GM23338 (cell line): ENCODE measurements at regions not wholly inside any gene's neighbourhood (a gene's known extent, or its start where the extent isn't known, plus 50 kb on each side); places are given as distances from the start of the nearest gene placed in this dataset.

ENCODE experiments used
- ATAC-seq: fragments of 200-7000 bp; cut with Tn5 transposase; 3 replicates; pipeline ENCODE4 v1.9.1; 2020
- DNase-seq: peaks from one replicate; pipeline ENCODE4 v3.0.0-alpha.2; 2015; ENCODE audit warnings: low spot score
- H2AFZ ChIP-seq: fragments of 200-600 bp; sonication (generic); 2 replicates; pipeline ENCODE4 v1.8.0; 2016; ENCODE audit warnings: antibody characterized with exemption, mild to moderate bottlenecking, moderate library complexity
- H3F3A ChIP-seq: fragments of 200-600 bp; sonication (generic); replicated peaks from 2 replicates; pipeline ENCODE4 v1.8.0; 2017; ENCODE audit warnings: antibody characterized with exemption, mixed run types, low read depth
- H3K27ac ChIP-seq: fragments of 200-600 bp; sonication (generic); 2 replicates; pipeline ENCODE4 v1.6.1; 2016; ENCODE audit warnings: low read depth
- H3K27me3 ChIP-seq: fragments of 200-600 bp; sonication (generic); 2 replicates; pipeline ENCODE4 v1.8.0; 2016; ENCODE audit warnings: mild to moderate bottlenecking, mixed run types, moderate library complexity; ENCODE audit not compliant: insufficient read depth
- H3K36me3 ChIP-seq: fragments of 200-600 bp; sonication (generic); 2 replicates; pipeline ENCODE4 v1.8.0; 2016; ENCODE audit warnings: mild to moderate bottlenecking; ENCODE audit not compliant: insufficient read depth
- H3K4me1 ChIP-seq: fragments of 200-600 bp; sonication (generic); 2 replicates; pipeline ENCODE4 v1.8.0; 2016; ENCODE audit warnings: mild to moderate bottlenecking, moderate library complexity; ENCODE audit not compliant: insufficient read depth
- H3K4me2 ChIP-seq: fragments of 200-600 bp; sonication (generic); 2 replicates; pipeline ENCODE4 v1.7.1; 2017; ENCODE audit warnings: mixed run types
- H3K4me3 ChIP-seq: fragments of 200-600 bp; sonication (generic); 2 replicates; pipeline ENCODE4 v1.6.1; 2016; ENCODE audit warnings: mixed run types
- H3K79me2 ChIP-seq: fragments of 200-600 bp; sonication (generic); replicated peaks from 2 replicates; pipeline ENCODE4 v1.8.0; 2017; ENCODE audit warnings: mild to moderate bottlenecking; ENCODE audit not compliant: insufficient read depth
- H3K9me2 ChIP-seq: fragments of 200-600 bp; sonication (generic); 2 replicates; pipeline ENCODE4 v1.8.0; 2017; ENCODE audit not compliant: insufficient read depth
- H4K20me1 ChIP-seq: fragments of 200-600 bp; sonication (generic); replicated peaks from 2 replicates; pipeline ENCODE4 v1.8.0; 2017; ENCODE audit warnings: mild to moderate bottlenecking; ENCODE audit not compliant: insufficient read depth
- H3K27ac Mint-ChIP-seq: 2 replicates; pipeline ENCODE4 v1.8.0; 2020; ENCODE audit warnings: inconsistent platforms, mild to moderate bottlenecking, moderate library complexity, mixed read lengths
- H3K27me3 Mint-ChIP-seq: 3 replicates; pipeline ENCODE4 v1.8.0; 2022; ENCODE audit warnings: low read depth, mild to moderate bottlenecking, moderate library complexity, mixed read lengths, inconsistent platforms; ENCODE audit not compliant: insufficient read depth, poor library complexity
- H3K36me3 Mint-ChIP-seq: 3 replicates; pipeline ENCODE4 v1.8.0; 2021; ENCODE audit warnings: low read depth, mild to moderate bottlenecking, inconsistent platforms, moderate library complexity, mixed read lengths
- H3K4me1 Mint-ChIP-seq: 3 replicates; pipeline ENCODE4 v1.8.0; 2020; ENCODE audit warnings: mild to moderate bottlenecking, inconsistent platforms, mixed read lengths
- H3K4me3 Mint-ChIP-seq: 3 replicates; pipeline ENCODE4 v1.8.0; 2021; ENCODE audit warnings: moderate library complexity, mild to moderate bottlenecking, inconsistent platforms, mixed read lengths
- H3K9me3 Mint-ChIP-seq: 3 replicates; pipeline ENCODE4 v1.8.0; 2020; ENCODE audit warnings: moderate library complexity, mild to moderate bottlenecking, inconsistent platforms, mixed read lengths
- CREB1 ChIP-seq: fragments of 250-450 bp; sonication (Bioruptor Pico); IDR thresholded peaks from 2 replicates; pipeline ENCODE4 v1.5.0; 2020; ENCODE audit warnings: low read depth, mild to moderate bottlenecking, moderate library complexity
- CTCF ChIP-seq, 2 experiments: fragments of 200-600 bp in 1 of 2; sonication (generic) in 1 of 2; conservative IDR thresholded peaks; 2 replicates each; pipeline versions ENCODE4 v1.5.1 to v1.6.1; 2016 to 2017; ENCODE audit warnings: antibody characterized with exemption in 2 of 2, low read depth in 2 of 2, mild to moderate bottlenecking in 2 of 2, moderate library complexity in 1 of 2
- ETS1 ChIP-seq: IDR thresholded peaks from 2 replicates; pipeline ENCODE4 v1.6.1; 2016; ENCODE audit warnings: antibody characterized with exemption
- EZH2 ChIP-seq: fragments of 200-600 bp; sonication (generic); IDR thresholded peaks from one replicate; pipeline ENCODE4 v1.8.0; 2017; ENCODE audit warnings: antibody characterized with exemption, mild to moderate bottlenecking, low read depth; ENCODE audit not compliant: unreplicated experiment
- EZH2phosphoT487 ChIP-seq: fragments of 200-600 bp; sonication (generic); IDR thresholded peaks from one replicate; pipeline ENCODE4 v1.8.1; 2018; ENCODE audit warnings: antibody characterized with exemption; ENCODE audit not compliant: unreplicated experiment
- JUNB ChIP-seq: IDR thresholded peaks from one replicate; pipeline ENCODE4 v1.6.1; 2016; ENCODE audit warnings: antibody characterized with exemption; ENCODE audit not compliant: unreplicated experiment
- NANOG ChIP-seq: IDR thresholded peaks from 2 replicates; pipeline ENCODE4 v1.6.1; 2016; ENCODE audit warnings: antibody characterized with exemption, borderline replicate concordance
- POLR2AphosphoS5 ChIP-seq: IDR thresholded peaks from 2 replicates; pipeline ENCODE4 v1.6.1; 2016; ENCODE audit warnings: antibody characterized with exemption, low read depth
- REST ChIP-seq: IDR thresholded peaks from one replicate; pipeline ENCODE4 v1.6.1; 2018; ENCODE audit warnings: antibody characterized with exemption; ENCODE audit not compliant: unreplicated experiment
- STAT1 ChIP-seq: IDR thresholded peaks from one replicate; pipeline ENCODE4 v1.6.1; 2016; ENCODE audit warnings: antibody characterized with exemption; ENCODE audit not compliant: unreplicated experiment
- ZNF114 ChIP-seq: fragments of 250-450 bp; sonication (Bioruptor Pico); IDR thresholded peaks from 2 replicates; pipeline ENCODE4 v1.5.0; 2020; ENCODE audit warnings: mild to moderate bottlenecking, moderate library complexity
- ZNF331 ChIP-seq: fragments of 250-450 bp; sonication (Bioruptor Pico); IDR thresholded peaks from 2 replicates; pipeline ENCODE4 v1.5.0; 2020; ENCODE audit warnings: low read depth, mild to moderate bottlenecking, moderate library complexity
- ZNF462 ChIP-seq: fragments of 250-450 bp; sonication (Bioruptor Pico); IDR thresholded peaks from 2 replicates; pipeline ENCODE4 v1.5.0; 2020; ENCODE audit warnings: mild to moderate bottlenecking, moderate library complexity

- DNase-seq, result no peak
- Histone ChIP-seq H3K79me2 (no peaks in the 10 kb centered on the region), H3K36me3 (no peaks in the 10 kb centered on the region), H3K9me2 (no peaks in the 10 kb centered on the region), H3K4me3 (no peak overlapping the region), H4K20me1 (no peaks in the 10 kb centered on the region), H3K4me1 (no peaks in the 10 kb centered on the region), H3K4me2 (no peak overlapping the region), H2AFZ (no peak overlapping the region), H3K27ac (no peak overlapping the region), H3K27me3 (no peaks in the 10 kb centered on the region), H3F3A (no peaks in the 10 kb centered on the region)
- Mint-ChIP-seq H3K4me1 (no peaks in the 10 kb centered on the region), H3K36me3 (no peaks in the 10 kb centered on the region), H3K9me3 (no peaks in the 10 kb centered on the region), H3K27ac (no peak overlapping the region), H3K4me3 (no peak overlapping the region), H3K27me3 (no peaks in the 10 kb centered on the region)
- ATAC-seq, result no peak
- TF ChIP-seq ZNF114 (CRISPR knock-in tag), result no peak
- TF ChIP-seq NANOG, result no peak
- no peak for TF ChIP-seq REST
- TF ChIP-seq ETS1, result no peak
- TF ChIP-seq ZNF462 (CRISPR knock-in tag), result no peak
- TF ChIP-seq STAT1, result no peak
- no peak for TF ChIP-seq JUNB
- no peak for TF ChIP-seq POLR2AphosphoS5
- no peak for TF ChIP-seq CTCF (conservative IDR thresholded peaks at IDR 0.05; ENCODE audit: low read depth in 2 of 2)
- no peak for TF ChIP-seq EZH2phosphoT487
- no peak for TF ChIP-seq ZNF331 (CRISPR knock-in tag)
- TF ChIP-seq CREB1, result no peak
- no peak for TF ChIP-seq EZH2
These were observed 328.4 kb upstream of the UMPS start for GRCh38 chr3:124401843-124402242.
